GM23248 (cell line): ENCODE measurements at regions not wholly inside any gene's neighbourhood (a gene's known extent, or its start where the extent isn't known, plus 50 kb on each side); places are given as distances from the start of the nearest gene placed in this dataset.

Experiments
- EZH2 ChIP-seq: fragments of 200-600 bp; sonication (generic); IDR thresholded peaks from 2 replicates; pipeline ENCODE4 v1.6.1; 2018; ENCODE audit warnings: antibody characterized with exemption, mild to moderate bottlenecking; ENCODE audit not compliant: insufficient read depth, poor library complexity, severe bottlenecking
- EZH2phosphoT487 ChIP-seq: fragments of 200-600 bp; sonication (generic); IDR thresholded peaks from 2 replicates; pipeline ENCODE4 v1.6.1; 2018; ENCODE audit warnings: antibody characterized with exemption, moderate library complexity, mild to moderate bottlenecking, low read depth; ENCODE audit not compliant: insufficient read depth

GRCh38 chr4:62293551-62293950 lies 1093.4 kb downstream of the ADGRL3 start:
- TF ChIP-seq EZH2 = no peak
- no peak for TF ChIP-seq EZH2phosphoT487
